Lower lobe of right lung (tissue), 2 donors: ENCODE measurements at regions not wholly inside any gene's neighbourhood (a gene's known extent, or its start where the extent isn't known, plus 50 kb on each side); places are given as distances from the start of the nearest gene placed in this dataset.

ENCODE experiments used
- ATAC-seq, 2 donors: fragments of 200-7000 bp; cut with Tn5 transposase; one replicate each; pipeline ENCODE4 v1.9.1; 2020 to 2022; ENCODE audit warnings: mild to moderate bottlenecking in 2 of 2, moderate library complexity in 2 of 2
- DNase-seq: peaks from one replicate; pipeline ENCODE4 v3.0.0-alpha.2; 2020
- H3K27ac ChIP-seq: fragments of 200-600 bp; one replicate; pipeline ENCODE4 v1.8.0; 2022
- H3K27me3 ChIP-seq: fragments of 200-600 bp; one replicate; pipeline ENCODE4 v1.8.0; 2022; ENCODE audit warnings: low read depth
- H3K36me3 ChIP-seq: fragments of 200-600 bp; one replicate; pipeline ENCODE4 v1.8.0; 2022; ENCODE audit warnings: mild to moderate bottlenecking
- H3K4me1 ChIP-seq: fragments of 200-600 bp; one replicate; pipeline ENCODE4 v1.8.0; 2022
- H3K4me3 ChIP-seq: fragments of 200-600 bp; one replicate; pipeline ENCODE4 v1.8.0; 2022; ENCODE audit warnings: mild to moderate bottlenecking
- H3K9me3 ChIP-seq: fragments of 200-600 bp; one replicate; pipeline ENCODE4 v1.8.0; 2022
- CTCF ChIP-seq: fragments of 200-600 bp; IDR thresholded peaks from one replicate; pipeline ENCODE4 v1.8.0; 2022; ENCODE audit warnings: antibody characterized with exemption, mild to moderate bottlenecking
- intact Hi-C: fragments of 100-400 bp; cut with DNase I; formaldehyde crosslinking; loops from one replicate; pipeline ENCODE4 v1.11.0; 2022
- donor health status: DM: no; HTN: yes; CAD: no; lungs with severe emphysema.

DNA sequence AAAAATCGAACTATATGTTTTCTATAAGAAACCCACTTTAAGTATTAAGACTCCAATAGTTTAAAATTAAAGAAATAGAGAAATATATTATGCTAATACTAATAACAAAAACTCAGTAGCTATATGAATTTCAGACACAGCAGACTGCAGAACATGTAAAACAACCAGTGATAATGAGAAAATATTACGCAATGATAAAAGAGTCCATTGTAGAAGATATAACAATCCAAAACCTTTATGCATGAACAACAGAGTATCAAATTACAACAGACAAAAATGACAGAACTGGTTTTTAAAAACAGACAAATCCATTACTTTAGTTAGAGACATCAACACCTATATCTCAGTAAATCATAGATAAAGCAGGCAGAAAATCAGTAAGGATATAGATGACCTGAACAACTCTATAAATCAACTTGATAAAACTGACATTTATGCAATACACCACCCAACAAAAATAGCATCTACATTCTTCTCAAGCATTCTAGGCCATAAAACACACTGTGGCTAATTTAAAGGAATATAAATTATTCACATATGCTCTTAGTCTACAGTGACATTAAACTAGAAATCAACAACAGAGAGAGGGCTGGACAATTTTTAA lies 669.5 kb upstream of the GHITM start:
- no peak overlapping the region for H3K27ac ChIP-seq

DNA sequence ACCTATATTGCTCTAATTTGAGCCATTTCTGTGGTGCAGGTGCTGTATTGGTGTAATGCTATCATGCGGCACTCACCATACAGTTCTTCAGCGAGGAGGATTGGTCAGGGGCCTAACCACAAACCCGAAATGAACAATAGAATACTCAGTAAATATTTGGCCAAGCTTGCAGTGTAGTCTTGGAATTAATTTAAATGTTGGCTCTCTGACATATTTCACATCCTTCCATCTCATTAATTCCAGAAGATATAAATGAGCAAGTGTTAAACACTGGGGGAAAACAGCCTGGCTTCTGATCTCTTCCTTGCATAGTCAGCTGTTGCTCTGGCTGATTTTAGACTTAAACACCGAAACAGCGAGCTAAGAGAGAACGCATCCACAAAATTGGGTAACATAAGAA lies 663.1 kb upstream of the GHITM start:
- Histone ChIP-seq H3K27ac (no peak overlapping the region), H3K36me3 (no peaks in the 10 kb centered on the region), H3K4me1 (no peaks in the 10 kb centered on the region), H3K27me3 (no peaks in the 10 kb centered on the region), H3K4me3 (no peak overlapping the region), H3K9me3 (no peaks in the 10 kb centered on the region)
- DNase-seq: no peak
- no peak for TF ChIP-seq CTCF
- no peak for ATAC-seq
- intact Hi-C loops: no loop called here

More for the DNA sequence above, 669.5 kb upstream of the GHITM start:
- intact Hi-C loops: no loop called here
- Histone ChIP-seq H3K4me3 (no peak overlapping the region), H3K36me3 (no peaks in the 10 kb centered on the region), H3K27me3 (no peaks in the 10 kb centered on the region), H3K9me3 (no peaks in the 10 kb centered on the region), H3K4me1 (no peaks in the 10 kb centered on the region)
- ATAC-seq: no peak
- TF ChIP-seq CTCF: no peak
- DNase-seq: no peak

- no peak for TF ChIP-seq CTCF
- no peaks in the 10 kb centered on the region for H3K27me3 ChIP-seq
- intact Hi-C loops: no loop called here
- no peak overlapping the region for H3K27ac ChIP-seq
- H3K4me3 ChIP-seq: no peak overlapping the region
- DNase-seq (no peak), ATAC-seq (no peak)
- no peaks in the 10 kb centered on the region for H3K36me3 ChIP-seq
- no peaks in the 10 kb centered on the region for H3K4me1 ChIP-seq
- no peaks in the 10 kb centered on the region for H3K9me3 ChIP-seq
Observed at GRCh38 chr10:83489161-83489560, 650.1 kb upstream of the GHITM start.

- intact Hi-C loops: no loop called here
- Histone ChIP-seq H3K4me3 (no peak overlapping the region), H3K9me3 (no peaks in the 10 kb centered on the region), H3K27me3 (no peaks in the 10 kb centered on the region), H3K36me3 (no peaks in the 10 kb centered on the region), H3K4me1 (no peaks in the 10 kb centered on the region), H3K27ac (no peak overlapping the region)
- DNase-seq (no peak), ATAC-seq (no peak)
- no peak for TF ChIP-seq CTCF
Observed at GRCh38 chr10:83492004-83492403, 647.3 kb upstream of the GHITM start.

- H3K36me3 ChIP-seq: no peaks in the 10 kb centered on the region
- no peak for ATAC-seq
- intact Hi-C loops: no loop called here
Observed at GRCh38 chr10:83512681-83513080, 626.6 kb upstream of the GHITM start.

More at GRCh38 chr10:83512681-83513080, 626.6 kb upstream of the GHITM start:
- no peak overlapping the region for H3K27ac ChIP-seq
- no peaks in the 10 kb centered on the region for H3K27me3 ChIP-seq
- no peak for TF ChIP-seq CTCF
- H3K4me3 ChIP-seq: no peak overlapping the region
- no peaks in the 10 kb centered on the region for H3K4me1 ChIP-seq
- DNase-seq: no peak
- H3K9me3 ChIP-seq: no peaks in the 10 kb centered on the region
